ENCODE measurements at regions not wholly inside any gene's neighbourhood (a gene's known extent, or its start where the extent isn't known, plus 50 kb on each side); places are given as distances from the start of the nearest gene placed in this dataset.

- no peak for TF ChIP-seq EP300 (IDR thresholded peaks at IDR 0.05)
- TF ChIP-seq, protein P1, sequence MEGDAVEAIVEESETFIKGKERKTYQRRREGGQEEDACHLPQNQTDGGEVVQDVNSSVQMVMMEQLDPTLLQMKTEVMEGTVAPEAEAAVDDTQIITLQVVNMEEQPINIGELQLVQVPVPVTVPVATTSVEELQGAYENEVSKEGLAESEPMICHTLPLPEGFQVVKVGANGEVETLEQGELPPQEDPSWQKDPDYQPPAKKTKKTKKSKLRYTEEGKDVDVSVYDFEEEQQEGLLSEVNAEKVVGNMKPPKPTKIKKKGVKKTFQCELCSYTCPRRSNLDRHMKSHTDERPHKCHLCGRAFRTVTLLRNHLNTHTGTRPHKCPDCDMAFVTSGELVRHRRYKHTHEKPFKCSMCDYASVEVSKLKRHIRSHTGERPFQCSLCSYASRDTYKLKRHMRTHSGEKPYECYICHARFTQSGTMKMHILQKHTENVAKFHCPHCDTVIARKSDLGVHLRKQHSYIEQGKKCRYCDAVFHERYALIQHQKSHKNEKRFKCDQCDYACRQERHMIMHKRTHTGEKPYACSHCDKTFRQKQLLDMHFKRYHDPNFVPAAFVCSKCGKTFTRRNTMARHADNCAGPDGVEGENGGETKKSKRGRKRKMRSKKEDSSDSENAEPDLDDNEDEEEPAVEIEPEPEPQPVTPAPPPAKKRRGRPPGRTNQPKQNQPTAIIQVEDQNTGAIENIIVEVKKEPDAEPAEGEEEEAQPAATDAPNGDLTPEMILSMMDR (IDR thresholded peaks at IDR 0.05): no peak
These were observed 191.9 kb upstream of the GYPC start for GRCh38 chr2:126463892-126464674.
